ENCODE measurements at regions not wholly inside any gene's neighbourhood (a gene's known extent, or its start where the extent isn't known, plus 50 kb on each side); places are given as distances from the start of the nearest gene placed in this dataset.

DNA sequence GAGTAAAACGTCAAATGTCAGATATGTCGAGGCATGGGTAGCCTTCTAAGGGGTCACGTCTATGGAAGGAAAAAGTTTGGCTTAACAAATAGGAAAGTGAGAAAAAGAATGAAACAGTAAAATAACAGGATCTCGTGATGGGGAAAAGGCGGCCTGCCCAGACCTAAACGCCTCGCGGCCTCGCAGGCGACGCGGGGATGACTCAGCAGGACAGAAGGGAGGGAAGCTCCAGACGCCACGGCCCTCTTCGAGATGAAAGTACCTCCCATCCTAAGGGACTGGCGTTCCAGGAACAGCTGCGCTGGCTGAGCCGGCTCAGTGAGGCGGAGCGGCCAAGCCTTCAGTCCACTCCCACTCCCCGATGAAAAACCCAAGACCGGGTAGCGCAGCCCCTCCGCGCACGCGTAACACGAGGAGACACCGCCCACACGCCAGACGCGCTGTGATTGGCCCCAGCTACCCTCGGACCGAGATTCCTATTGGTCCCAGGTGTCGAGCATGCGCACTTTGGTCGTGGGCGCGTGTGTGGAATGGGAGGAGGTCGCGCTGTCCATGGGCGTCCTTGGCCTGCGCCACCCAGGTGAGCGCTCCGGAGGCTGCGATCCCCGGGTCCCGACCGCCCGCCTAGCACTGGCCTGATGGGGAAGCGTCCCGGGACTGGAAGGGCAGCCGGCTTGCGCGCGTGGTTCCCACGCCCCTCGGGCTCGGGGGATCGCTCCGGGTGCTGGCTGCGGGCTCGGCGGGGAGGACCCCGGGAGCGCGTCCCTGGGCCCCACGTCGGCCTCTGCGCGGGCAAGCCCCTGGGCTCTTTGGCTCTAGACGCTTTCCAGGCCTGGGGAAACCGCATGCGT lies 588.5 kb downstream of the MTRR start:
- no peak overlapping the region for H3K27ac ChIP-seq (ENCODE audit: low read length)
- H3K4me1 ChIP-seq (ENCODE audit: control insufficient read depth, insufficient read depth, low read length), result no peaks in the 10 kb centered on the region
- no peaks in the 10 kb centered on the region for H3K9me3 ChIP-seq (ENCODE audit: control insufficient read depth, insufficient read depth, low read length)
- WGBS (ENCODE audit: insufficient coverage, insufficient read length), result no CpG with 5 or more reads among the region's 74 CpGs
- H3K4me3 ChIP-seq (ENCODE audit: low read length), result peak overlapping the region; percentile 64; the same call in 1 of the 2 replicates
- H3K27me3 ChIP-seq (ENCODE audit: control insufficient read depth, insufficient read depth, low read length), result no peaks in the 10 kb centered on the region
- no peaks in the 10 kb centered on the region for H3K36me3 ChIP-seq (ENCODE audit: control insufficient read depth, insufficient read depth, low read length)
- DNase-seq (ENCODE audit: low read depth, low spot score), result peak; percentile 52

DNA sequence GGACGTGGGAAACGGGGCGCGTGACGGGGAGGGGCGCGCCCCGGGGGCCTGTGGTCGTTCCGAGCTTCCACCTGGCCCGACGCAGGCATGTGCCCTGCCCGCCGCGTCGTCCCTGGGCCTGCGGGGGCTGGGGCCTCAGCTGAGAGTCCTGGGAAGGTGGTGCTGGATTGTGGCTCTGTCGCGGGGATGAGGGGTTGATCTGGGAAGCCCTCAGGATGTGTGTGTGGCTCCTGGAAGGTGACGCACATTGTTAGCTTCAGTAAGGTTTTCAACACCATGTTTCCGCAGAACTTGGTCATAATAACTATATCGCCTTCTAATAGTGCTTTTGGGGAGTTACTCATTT lies 589.1 kb downstream of the MTRR start:
- Histone ChIP-seq H3K4me1 (ENCODE audit: control insufficient read depth, insufficient read depth, low read length) (no peaks in the 10 kb centered on the region), H3K36me3 (ENCODE audit: control insufficient read depth, insufficient read depth, low read length) (no peaks in the 10 kb centered on the region), H3K9me3 (ENCODE audit: control insufficient read depth, insufficient read depth, low read length) (no peaks in the 10 kb centered on the region), H3K27ac (ENCODE audit: low read length) (no peak overlapping the region), H3K4me3 (ENCODE audit: low read length) (peak overlapping the region; percentile 64), H3K27me3 (ENCODE audit: control insufficient read depth, insufficient read depth, low read length) (no peaks in the 10 kb centered on the region)
- WGBS (ENCODE audit: insufficient coverage, insufficient read length), result no CpG with 5 or more reads among the region's 22 CpGs
- no peak for DNase-seq (ENCODE audit: low read depth, low spot score)

DNA sequence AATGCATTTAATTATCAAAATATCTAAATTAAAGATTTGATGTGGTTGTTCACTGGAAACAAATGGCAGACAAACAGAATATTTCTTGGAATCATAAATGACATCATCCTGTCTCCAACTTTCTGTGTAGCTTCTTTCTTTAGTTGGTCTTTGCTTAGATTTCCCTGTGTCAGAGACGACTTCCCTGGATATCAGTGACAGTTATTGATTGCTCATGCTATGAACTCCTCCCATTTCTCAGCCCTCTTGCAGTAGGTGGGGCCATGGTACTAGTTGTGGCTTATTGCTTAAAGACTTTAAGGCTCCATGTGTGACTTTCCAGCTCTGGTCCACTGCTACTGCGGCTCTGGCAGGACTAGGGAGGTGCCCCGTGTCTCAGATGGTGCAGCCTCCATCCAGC lies 592.6 kb downstream of the MTRR start:
- H3K36me3 ChIP-seq (ENCODE audit: control insufficient read depth, insufficient read depth, low read length), result no peaks in the 10 kb centered on the region
- H3K4me1 ChIP-seq (ENCODE audit: control insufficient read depth, insufficient read depth, low read length), result no peaks in the 10 kb centered on the region
- H3K4me3 ChIP-seq (ENCODE audit: low read length), result no peak overlapping the region
- H3K9me3 ChIP-seq (ENCODE audit: control insufficient read depth, insufficient read depth, low read length), result no peaks in the 10 kb centered on the region
- no peak overlapping the region for H3K27ac ChIP-seq (ENCODE audit: low read length)
- WGBS (ENCODE audit: insufficient coverage, insufficient read length), result no CpG with 5 or more reads among the region's 3 CpGs
- no peak for DNase-seq (ENCODE audit: low read depth, low spot score)
- no peaks in the 10 kb centered on the region for H3K27me3 ChIP-seq (ENCODE audit: control insufficient read depth, insufficient read depth, low read length)

DNA sequence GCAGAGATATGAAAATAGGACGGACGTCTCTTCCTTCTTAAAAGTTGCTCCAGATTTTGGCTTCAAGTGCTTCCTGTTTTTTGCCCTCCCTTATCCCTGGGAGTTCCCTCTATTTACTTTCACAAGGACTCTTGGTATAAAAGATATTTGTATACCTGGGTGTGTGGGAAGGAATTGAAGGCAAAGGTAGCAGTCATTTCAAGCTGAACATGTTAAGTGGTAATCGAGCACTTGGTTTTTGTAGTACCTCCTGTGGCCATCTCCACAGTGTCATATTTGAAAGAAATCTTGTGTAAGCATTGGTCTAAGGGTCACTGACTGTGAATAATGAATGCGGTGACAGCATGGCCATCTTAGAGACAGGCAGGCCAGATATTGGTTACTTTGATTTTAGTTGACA lies 593.6 kb downstream of the MTRR start:
- H3K4me1 ChIP-seq (ENCODE audit: control insufficient read depth, insufficient read depth, low read length), result no peaks in the 10 kb centered on the region
- WGBS (ENCODE audit: insufficient coverage, insufficient read length), result no CpG with 5 or more reads among the region's 4 CpGs
- H3K27me3 ChIP-seq (ENCODE audit: control insufficient read depth, insufficient read depth, low read length), result no peaks in the 10 kb centered on the region
- no peak overlapping the region for H3K27ac ChIP-seq (ENCODE audit: low read length)
- no peaks in the 10 kb centered on the region for H3K9me3 ChIP-seq (ENCODE audit: control insufficient read depth, insufficient read depth, low read length)
- H3K36me3 ChIP-seq (ENCODE audit: control insufficient read depth, insufficient read depth, low read length), result no peaks in the 10 kb centered on the region
- no peak overlapping the region for H3K4me3 ChIP-seq (ENCODE audit: low read length)
- no peak for DNase-seq (ENCODE audit: low read depth, low spot score)

DNA sequence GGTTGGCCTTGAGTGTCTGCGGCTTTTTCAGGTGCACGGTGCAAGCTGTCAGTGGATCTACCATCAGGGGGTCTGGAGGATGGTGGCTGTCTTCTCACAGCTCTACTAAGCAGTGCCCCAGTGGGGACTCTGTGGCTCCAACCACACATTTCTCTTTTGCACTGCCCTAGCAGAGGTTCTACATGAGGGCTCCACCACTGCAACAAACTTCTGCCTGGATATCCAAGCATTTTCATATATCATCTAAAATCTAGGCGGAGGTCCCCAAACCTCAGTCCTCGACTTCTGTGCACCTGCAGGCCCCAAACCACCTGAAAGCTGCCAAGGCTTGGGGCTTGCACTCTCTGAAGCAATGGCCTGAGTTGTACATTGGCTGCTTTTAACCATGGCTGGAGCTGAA lies 601.5 kb downstream of the MTRR start:
- WGBS (ENCODE audit: insufficient coverage, insufficient read length), result no CpG with 5 or more reads among the region's 4 CpGs
- no peak for DNase-seq (ENCODE audit: low read depth, low spot score)
- H3K9me3 ChIP-seq (ENCODE audit: control insufficient read depth, insufficient read depth, low read length), result no peaks in the 10 kb centered on the region
- no peaks in the 10 kb centered on the region for H3K27me3 ChIP-seq (ENCODE audit: control insufficient read depth, insufficient read depth, low read length)
- no peak overlapping the region for H3K4me3 ChIP-seq (ENCODE audit: low read length)
- H3K4me1 ChIP-seq (ENCODE audit: control insufficient read depth, insufficient read depth, low read length), result no peaks in the 10 kb centered on the region
- H3K36me3 ChIP-seq (ENCODE audit: control insufficient read depth, insufficient read depth, low read length), result no peaks in the 10 kb centered on the region
- H3K27ac ChIP-seq (ENCODE audit: low read length), result no peak overlapping the region

DNA sequence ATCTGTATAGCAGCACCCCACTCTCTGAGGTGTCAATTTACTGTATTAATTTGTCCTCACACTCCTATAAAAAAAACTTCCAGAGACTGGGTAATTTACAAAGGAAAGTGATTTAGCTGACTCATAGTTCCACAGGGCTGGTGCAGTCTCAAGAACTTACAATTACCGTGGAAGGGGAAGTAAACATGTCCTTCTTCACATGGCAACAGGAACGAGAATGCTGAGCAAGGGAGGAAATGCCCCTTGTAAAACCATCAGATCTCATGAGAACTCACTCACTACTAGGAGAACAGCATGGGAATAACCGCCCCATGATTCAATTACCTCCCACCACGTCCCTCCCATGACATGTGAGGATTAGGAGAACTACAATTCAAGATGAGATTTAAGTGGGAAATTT lies 602.6 kb downstream of the MTRR start:
- Histone ChIP-seq H3K9me3 (ENCODE audit: control insufficient read depth, insufficient read depth, low read length) (no peaks in the 10 kb centered on the region), H3K36me3 (ENCODE audit: control insufficient read depth, insufficient read depth, low read length) (no peaks in the 10 kb centered on the region), H3K4me1 (ENCODE audit: control insufficient read depth, insufficient read depth, low read length) (no peaks in the 10 kb centered on the region), H3K4me3 (ENCODE audit: low read length) (no peak overlapping the region), H3K27ac (ENCODE audit: low read length) (no peak overlapping the region), H3K27me3 (ENCODE audit: control insufficient read depth, insufficient read depth, low read length) (no peaks in the 10 kb centered on the region)
- no CpG with 5 or more reads among the region's 4 CpGs for WGBS (ENCODE audit: insufficient coverage, insufficient read length)
- DNase-seq (ENCODE audit: low read depth, low spot score), result no peak

GRCh38 chr5:8473016-8473415 lies 604.1 kb downstream of the MTRR start:
- Histone ChIP-seq H3K36me3 (ENCODE audit: control insufficient read depth, insufficient read depth, low read length) (no peaks in the 10 kb centered on the region), H3K27me3 (ENCODE audit: control insufficient read depth, insufficient read depth, low read length) (no peaks in the 10 kb centered on the region), H3K4me1 (ENCODE audit: control insufficient read depth, insufficient read depth, low read length) (no peaks in the 10 kb centered on the region), H3K4me3 (ENCODE audit: low read length) (no peak overlapping the region), H3K9me3 (ENCODE audit: control insufficient read depth, insufficient read depth, low read length) (no peaks in the 10 kb centered on the region), H3K27ac (ENCODE audit: low read length) (no peak overlapping the region)
- DNase-seq (ENCODE audit: low read depth, low spot score), result no peak
- WGBS (ENCODE audit: insufficient coverage, insufficient read length), result no CpG with 5 or more reads among the region's 3 CpGs

- H3K9me3 ChIP-seq (ENCODE audit: control insufficient read depth, insufficient read depth, low read length), result no peaks in the 10 kb centered on the region
- DNase-seq (ENCODE audit: low read depth, low spot score), result peak; percentile 39
- no CpG with 5 or more reads among the region's 6 CpGs for WGBS (ENCODE audit: insufficient coverage, insufficient read length)
- no peaks in the 10 kb centered on the region for H3K4me1 ChIP-seq (ENCODE audit: control insufficient read depth, insufficient read depth, low read length)
- H3K27me3 ChIP-seq (ENCODE audit: control insufficient read depth, insufficient read depth, low read length), result no peaks in the 10 kb centered on the region
- H3K27ac ChIP-seq (ENCODE audit: low read length), result no peak overlapping the region
- no peaks in the 10 kb centered on the region for H3K36me3 ChIP-seq (ENCODE audit: control insufficient read depth, insufficient read depth, low read length)
- no peak overlapping the region for H3K4me3 ChIP-seq (ENCODE audit: low read length)
Measured at GRCh38 chr5:8473827-8474568, 605.0 kb downstream of the MTRR start.

GRCh38 chr5:8474569-8474930 lies 605.6 kb downstream of the MTRR start:
- WGBS (ENCODE audit: insufficient coverage, insufficient read length), result no CpG with 5 or more reads among the region's 1 CpG
- H3K36me3 ChIP-seq (ENCODE audit: control insufficient read depth, insufficient read depth, low read length), result no peaks in the 10 kb centered on the region
- no peak for DNase-seq (ENCODE audit: low read depth, low spot score)
- H3K4me3 ChIP-seq (ENCODE audit: low read length), result no peak overlapping the region
- no peaks in the 10 kb centered on the region for H3K4me1 ChIP-seq (ENCODE audit: control insufficient read depth, insufficient read depth, low read length)
- no peaks in the 10 kb centered on the region for H3K9me3 ChIP-seq (ENCODE audit: control insufficient read depth, insufficient read depth, low read length)
- H3K27ac ChIP-seq (ENCODE audit: low read length), result no peak overlapping the region
- no peaks in the 10 kb centered on the region for H3K27me3 ChIP-seq (ENCODE audit: control insufficient read depth, insufficient read depth, low read length)

- no peaks in the 10 kb centered on the region for H3K27me3 ChIP-seq (ENCODE audit: control insufficient read depth, insufficient read depth, low read length)
- WGBS (ENCODE audit: insufficient coverage, insufficient read length), result no CpG with 5 or more reads among the region's 2 CpGs
- no peaks in the 10 kb centered on the region for H3K4me1 ChIP-seq (ENCODE audit: control insufficient read depth, insufficient read depth, low read length)
- H3K27ac ChIP-seq (ENCODE audit: low read length), result no peak overlapping the region
- no peak for DNase-seq (ENCODE audit: low read depth, low spot score)
- no peak overlapping the region for H3K4me3 ChIP-seq (ENCODE audit: low read length)
- H3K36me3 ChIP-seq (ENCODE audit: control insufficient read depth, insufficient read depth, low read length), result no peaks in the 10 kb centered on the region
- no peaks in the 10 kb centered on the region for H3K9me3 ChIP-seq (ENCODE audit: control insufficient read depth, insufficient read depth, low read length)
Measured at GRCh38 chr5:8478326-8478725, 609.4 kb downstream of the MTRR start.

DNA sequence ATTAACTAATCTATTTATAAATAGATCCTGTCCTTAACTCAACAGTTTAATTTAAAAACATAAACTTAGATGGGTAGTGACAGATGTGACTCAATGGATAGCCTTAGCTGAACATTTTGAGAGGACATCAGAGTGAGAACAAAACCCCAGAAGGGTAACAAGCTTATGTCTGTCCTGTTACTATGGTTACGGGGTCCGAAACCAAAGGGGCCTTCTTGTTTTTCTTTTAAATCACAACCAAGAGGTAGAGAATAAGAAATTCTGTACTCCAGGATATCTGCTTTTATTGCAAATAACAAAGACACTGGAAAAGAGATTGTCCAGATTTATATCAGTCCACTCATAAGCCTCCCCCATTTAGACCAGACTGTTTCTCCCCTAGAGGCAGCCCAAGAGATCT lies 612.1 kb downstream of the MTRR start:
- no peak overlapping the region for H3K4me3 ChIP-seq (ENCODE audit: low read length)
- no CpG with 5 or more reads among the region's 2 CpGs for WGBS (ENCODE audit: insufficient coverage, insufficient read length)
- H3K36me3 ChIP-seq (ENCODE audit: control insufficient read depth, insufficient read depth, low read length), result no peaks in the 10 kb centered on the region
- H3K27me3 ChIP-seq (ENCODE audit: control insufficient read depth, insufficient read depth, low read length), result no peaks in the 10 kb centered on the region
- DNase-seq (ENCODE audit: low read depth, low spot score), result no peak
- H3K9me3 ChIP-seq (ENCODE audit: control insufficient read depth, insufficient read depth, low read length), result no peaks in the 10 kb centered on the region
- no peaks in the 10 kb centered on the region for H3K4me1 ChIP-seq (ENCODE audit: control insufficient read depth, insufficient read depth, low read length)
- H3K27ac ChIP-seq (ENCODE audit: low read length), result no peak overlapping the region

All from iPS DF 6.9 (cell line).